ENCODE measurements at regions not wholly inside any gene's neighbourhood (a gene's known extent, or its start where the extent isn't known, plus 50 kb on each side); places are given as distances from the start of the nearest gene placed in this dataset.

GRCh38 chr13:106700439-106700838 lies 132.5 kb upstream of the ARGLU1 start:
- no peak overlapping the region for H3K4me3 ChIP-seq (ENCODE audit: low read depth, low read length)
- TF ChIP-seq CTCF (conservative IDR thresholded peaks at IDR 0.05; ENCODE audit: low read depth, low read length), result no peak
- DNase-seq (ENCODE audit: low read depth), result no peak

GRCh38 chr13:106700007-106700406 lies 132.1 kb upstream of the ARGLU1 start:
- H3K4me3 ChIP-seq (ENCODE audit: low read depth, low read length), result no peak overlapping the region
- no peak for TF ChIP-seq CTCF (conservative IDR thresholded peaks at IDR 0.05; ENCODE audit: low read depth, low read length)
- no peak for DNase-seq (ENCODE audit: low read depth)

GRCh38 chr13:106699311-106699710 lies 131.4 kb upstream of the ARGLU1 start:
- DNase-seq (ENCODE audit: low read depth), result no peak
- TF ChIP-seq CTCF (conservative IDR thresholded peaks at IDR 0.05; ENCODE audit: low read depth, low read length), result no peak
- no peak overlapping the region for H3K4me3 ChIP-seq (ENCODE audit: low read depth, low read length)

GRCh38 chr13:106696719-106697118 lies 128.8 kb upstream of the ARGLU1 start:
- no peak for TF ChIP-seq CTCF (conservative IDR thresholded peaks at IDR 0.05; ENCODE audit: low read depth, low read length)
- DNase-seq (ENCODE audit: low read depth), result no peak
- H3K4me3 ChIP-seq (ENCODE audit: low read depth, low read length), result no peak overlapping the region

GRCh38 chr13:106696140-106696539 lies 128.2 kb upstream of the ARGLU1 start:
- TF ChIP-seq CTCF (conservative IDR thresholded peaks at IDR 0.05; ENCODE audit: low read depth, low read length), result no peak
- no peak for DNase-seq (ENCODE audit: low read depth)
- H3K4me3 ChIP-seq (ENCODE audit: low read depth, low read length), result no peak overlapping the region

GRCh38 chr13:106695139-106695538 lies 127.2 kb upstream of the ARGLU1 start:
- no peak for DNase-seq (ENCODE audit: low read depth)
- TF ChIP-seq CTCF (conservative IDR thresholded peaks at IDR 0.05; ENCODE audit: low read depth, low read length), result no peak
- H3K4me3 ChIP-seq (ENCODE audit: low read depth, low read length), result no peak overlapping the region

- no peak for DNase-seq (ENCODE audit: low read depth)
- no peak overlapping the region for H3K4me3 ChIP-seq (ENCODE audit: low read depth, low read length)
- no peak for TF ChIP-seq CTCF (conservative IDR thresholded peaks at IDR 0.05; ENCODE audit: low read depth, low read length)
These were observed 123.9 kb upstream of the ARGLU1 start for GRCh38 chr13:106691861-106692260.
